ENCODE measurements at regions not wholly inside any gene's neighbourhood (a gene's known extent, or its start where the extent isn't known, plus 50 kb on each side); places are given as distances from the start of the nearest gene placed in this dataset.

GRCh38 chr13:82766732-82767321 lies 1115.4 kb downstream of the SLITRK1 start:
- H3K27ac ChIP-seq (ENCODE audit: low read depth, low read length): no peak overlapping the region
- no peaks in the 10 kb centered on the region for H3K79me2 ChIP-seq (ENCODE audit: insufficient read depth, low read length)
- H3K4me2 ChIP-seq (ENCODE audit: insufficient read depth, low read length): no peak overlapping the region
- no peaks in the 10 kb centered on the region for H3K9me3 ChIP-seq (ENCODE audit: low read depth, low read length)
- H3K27me3 ChIP-seq (ENCODE audit: insufficient read depth, low read length): no peaks in the 10 kb centered on the region
- no peaks in the 10 kb centered on the region for H3K4me1 ChIP-seq (ENCODE audit: insufficient read depth, low read length)
- TF ChIP-seq CTCF (IDR thresholded peaks at IDR 0.05; ENCODE audit: extremely low read depth, low read depth, low read length): no peak
- DNase-seq (ENCODE audit: insufficient read length, low spot score, missing footprints): no peak
- no peaks in the 10 kb centered on the region for H3K36me3 ChIP-seq (ENCODE audit: insufficient read depth, low read length)
- H2AFZ ChIP-seq (ENCODE audit: low read length): no peak overlapping the region
- H3K4me3 ChIP-seq (ENCODE audit: insufficient read depth, low read length): no peak overlapping the region
- no peaks in the 10 kb centered on the region for H4K20me1 ChIP-seq (ENCODE audit: insufficient read depth, low read length)

- DNase-seq (ENCODE audit: insufficient read length, low spot score, missing footprints): no peak
- no peaks in the 10 kb centered on the region for H3K4me1 ChIP-seq (ENCODE audit: insufficient read depth, low read length)
- H3K9me3 ChIP-seq (ENCODE audit: low read depth, low read length): no peaks in the 10 kb centered on the region
- no peak overlapping the region for H3K4me2 ChIP-seq (ENCODE audit: insufficient read depth, low read length)
- H3K27ac ChIP-seq (ENCODE audit: low read depth, low read length): no peak overlapping the region
- no peak overlapping the region for H3K4me3 ChIP-seq (ENCODE audit: insufficient read depth, low read length)
- no peaks in the 10 kb centered on the region for H4K20me1 ChIP-seq (ENCODE audit: insufficient read depth, low read length)
- H3K79me2 ChIP-seq (ENCODE audit: insufficient read depth, low read length): no peaks in the 10 kb centered on the region
- no peak for TF ChIP-seq CTCF (IDR thresholded peaks at IDR 0.05; ENCODE audit: extremely low read depth, low read depth, low read length)
- no peaks in the 10 kb centered on the region for H3K36me3 ChIP-seq (ENCODE audit: insufficient read depth, low read length)
- H3K27me3 ChIP-seq (ENCODE audit: insufficient read depth, low read length): no peaks in the 10 kb centered on the region
- no peak overlapping the region for H2AFZ ChIP-seq (ENCODE audit: low read length)
These were observed 1124.2 kb downstream of the SLITRK1 start for GRCh38 chr13:82758044-82758443.

- no peak for TF ChIP-seq CTCF (IDR thresholded peaks at IDR 0.05; ENCODE audit: extremely low read depth, low read depth, low read length)
- Histone ChIP-seq H3K36me3 (ENCODE audit: insufficient read depth, low read length) (no peaks in the 10 kb centered on the region), H4K20me1 (ENCODE audit: insufficient read depth, low read length) (no peaks in the 10 kb centered on the region), H2AFZ (ENCODE audit: low read length) (no peak overlapping the region), H3K9me3 (ENCODE audit: low read depth, low read length) (no peaks in the 10 kb centered on the region), H3K4me1 (ENCODE audit: insufficient read depth, low read length) (no peaks in the 10 kb centered on the region), H3K4me3 (ENCODE audit: insufficient read depth, low read length) (no peak overlapping the region), H3K79me2 (ENCODE audit: insufficient read depth, low read length) (no peaks in the 10 kb centered on the region), H3K27me3 (ENCODE audit: insufficient read depth, low read length) (no peaks in the 10 kb centered on the region), H3K27ac (ENCODE audit: low read depth, low read length) (no peak overlapping the region), H3K4me2 (ENCODE audit: insufficient read depth, low read length) (no peak overlapping the region)
- DNase-seq (ENCODE audit: insufficient read length, low spot score, missing footprints): no peak
These were observed 1131.1 kb downstream of the SLITRK1 start for GRCh38 chr13:82751206-82751605.

- no peaks in the 10 kb centered on the region for H3K4me1 ChIP-seq (ENCODE audit: insufficient read depth, low read length)
- DNase-seq (ENCODE audit: insufficient read length, low spot score, missing footprints): no peak
- H3K4me3 ChIP-seq (ENCODE audit: insufficient read depth, low read length): no peak overlapping the region
- H3K79me2 ChIP-seq (ENCODE audit: insufficient read depth, low read length): no peaks in the 10 kb centered on the region
- H4K20me1 ChIP-seq (ENCODE audit: insufficient read depth, low read length): no peaks in the 10 kb centered on the region
- no peaks in the 10 kb centered on the region for H3K27me3 ChIP-seq (ENCODE audit: insufficient read depth, low read length)
- H3K4me2 ChIP-seq (ENCODE audit: insufficient read depth, low read length): no peak overlapping the region
- no peak overlapping the region for H2AFZ ChIP-seq (ENCODE audit: low read length)
- no peaks in the 10 kb centered on the region for H3K36me3 ChIP-seq (ENCODE audit: insufficient read depth, low read length)
- no peak for TF ChIP-seq CTCF (IDR thresholded peaks at IDR 0.05; ENCODE audit: extremely low read depth, low read depth, low read length)
- H3K27ac ChIP-seq (ENCODE audit: low read depth, low read length): no peak overlapping the region
- no peaks in the 10 kb centered on the region for H3K9me3 ChIP-seq (ENCODE audit: low read depth, low read length)
These were observed 1132.7 kb downstream of the SLITRK1 start for GRCh38 chr13:82749551-82749950.

Measured in osteoblast (primary cell).